Endothelial cell of umbilical vein (primary cell): ENCODE measurements at regions not wholly inside any gene's neighbourhood (a gene's known extent, or its start where the extent isn't known, plus 50 kb on each side); places are given as distances from the start of the nearest gene placed in this dataset.

Experiments
- BruUV-seq: library from RNA; stranded (reverse); fragments of 400-500 nt; replicated peaks from 2 replicates; lab custom pipeline; 2021; lab: Mats Ljungman, UMichigan
- CTCF ChIA-PET: fragments of 300-600, 350-600 bp; sonication (Branson Sonifier 250); formaldehyde crosslinking; loops from one replicate; lab custom pipeline; 2021; ENCODE audit warnings: antibody characterized with exemption, inconsistent platforms; lab: Charles Lee
- POLR2A ChIA-PET: fragments of 300-600, 350-600 bp; sonication (Branson Sonifier 250); formaldehyde crosslinking; loops from one replicate; lab custom pipeline; 2021; ENCODE audit warnings: antibody characterized with exemption, inconsistent platforms; lab: Charles Lee
- DNase-seq: peaks from one replicate; pipeline ENCODE4 v3.0.0-alpha.2; 2011; ENCODE audit warnings: low read depth, low spot score
- FAIRE-seq: peaks from 2 replicates; lab custom pipeline; 2011; peaks lifted over from hg19 to GRCh38; lab: Jason Lieb, UNC
- H2AFZ ChIP-seq: 2 replicates; pipeline ENCODE4 v1.6.0; 2012; ENCODE audit warnings: low read depth, low read length, control low read depth, inconsistent platforms
- H3K27ac ChIP-seq: 2 replicates; pipeline ENCODE4 v1.5.1; 2011; ENCODE audit warnings: low read depth, mild to moderate bottlenecking, control low read depth, low read length, moderate library complexity; ENCODE audit not compliant: insufficient read depth
- H3K27me3 ChIP-seq, 2 experiments: 2 replicates each; pipeline versions ENCODE4 v1.6.0 to v1.6.1; 2011; ENCODE audit warnings: low read length in 2 of 2, mixed read lengths in 1 of 2; ENCODE audit not compliant: control insufficient read depth in 2 of 2, insufficient read depth in 2 of 2
- H3K36me3 ChIP-seq, 2 experiments: 2 replicates in 1 of 2; 3 replicates in 1 of 2; pipeline ENCODE4 v1.5.1; 2011; ENCODE audit warnings: low read length in 2 of 2, mild to moderate bottlenecking in 1 of 2, moderate library complexity in 1 of 2; ENCODE audit not compliant: control insufficient read depth in 2 of 2, insufficient read depth in 2 of 2; ENCODE audit errors: extremely low read depth in 1 of 2
- H3K4me1 ChIP-seq: 3 replicates; pipeline ENCODE4 v1.5.1; 2011; ENCODE audit warnings: mild to moderate bottlenecking, low read length; ENCODE audit not compliant: control insufficient read depth, insufficient read depth; ENCODE audit errors: extremely low read depth
- H3K4me2 ChIP-seq: 2 replicates; pipeline ENCODE4 v1.6.1; 2011; ENCODE audit warnings: low read length, control low read depth, mixed read lengths; ENCODE audit not compliant: insufficient read depth
- H3K4me3 ChIP-seq, 3 experiments: fragments of 200-600 bp in 1 of 3; sonication (generic), shearing (Covaris generic) in 1 of 3; replicated peaks in 1 of 3; 2 replicates each; pipeline ENCODE4 v1.5.1; 2011 to 2016; ENCODE audit warnings: control low read depth in 3 of 3, low read length in 3 of 3, mild to moderate bottlenecking in 2 of 3, inconsistent platforms in 1 of 3, low read depth in 1 of 3, moderate library complexity in 1 of 3; ENCODE audit not compliant: insufficient read depth in 1 of 3
- H3K79me2 ChIP-seq: 2 replicates; pipeline ENCODE4 v1.6.0; 2012; ENCODE audit warnings: low read length, inconsistent platforms; ENCODE audit not compliant: control insufficient read depth, insufficient read depth
- H3K9ac ChIP-seq: replicated peaks from 2 replicates; pipeline ENCODE3; 2011; ENCODE audit warnings: low read length, control low read depth; ENCODE audit not compliant: insufficient read depth; ENCODE audit errors: extremely low read depth
- H3K9me1 ChIP-seq: replicated peaks from 3 replicates; pipeline ENCODE4 v1.6.0; 2011; ENCODE audit warnings: mild to moderate bottlenecking, low read length; ENCODE audit not compliant: control insufficient read depth, insufficient read depth; ENCODE audit errors: extremely low read depth
- H3K9me3 ChIP-seq: replicated peaks from 2 replicates; pipeline ENCODE4 v1.5.1; 2012; ENCODE audit warnings: low read length, inconsistent platforms; ENCODE audit not compliant: control insufficient read depth, insufficient read depth
- H4K20me1 ChIP-seq: replicated peaks from 2 replicates; pipeline ENCODE3; 2011; ENCODE audit warnings: mild to moderate bottlenecking, low read length; ENCODE audit not compliant: control insufficient read depth, insufficient read depth; ENCODE audit errors: extremely low read depth
- CTCF ChIP-seq, 2 donors: IDR thresholded peaks; 1 replicate in 1 of 2; 2 replicates in 1 of 2; pipeline ENCODE4 v1.5.1; 2011; ENCODE audit warnings: low read length in 2 of 2, mild to moderate bottlenecking in 2 of 2, moderate library complexity in 2 of 2, control low read depth in 1 of 2, inconsistent platforms in 1 of 2, low read depth in 1 of 2; ENCODE audit not compliant: insufficient read depth in 1 of 2; ENCODE audit errors: extremely low read depth in 1 of 2
- EZH2 ChIP-seq: IDR thresholded peaks from 2 replicates; pipeline ENCODE4 v1.6.1; 2012; ENCODE audit warnings: borderline replicate concordance, low read depth, mild to moderate bottlenecking, moderate library complexity, low read length, inconsistent platforms; ENCODE audit not compliant: severe bottlenecking
- FOS ChIP-seq: IDR thresholded peaks from 2 replicates; pipeline ENCODE4 v1.6.1; 2011; ENCODE audit warnings: mild to moderate bottlenecking, low read length, moderate library complexity, borderline replicate concordance; ENCODE audit not compliant: insufficient read depth
- GATA2 ChIP-seq: IDR thresholded peaks from 2 replicates; pipeline ENCODE4 v1.7.0; 2011; ENCODE audit warnings: low read depth, mild to moderate bottlenecking, moderate library complexity, mixed read lengths, low read length; ENCODE audit not compliant: insufficient read length, insufficient read depth
- JUN ChIP-seq: IDR thresholded peaks from 2 replicates; pipeline ENCODE4 v1.6.1; 2011; ENCODE audit warnings: borderline replicate concordance, low read depth; ENCODE audit not compliant: insufficient read length, insufficient read depth
- MYC ChIP-seq: IDR thresholded peaks from one replicate; pipeline ENCODE4 v1.6.1; 2011; ENCODE audit warnings: mild to moderate bottlenecking, low read depth, low read length
- POLR2A ChIP-seq: IDR thresholded peaks from 2 replicates; pipeline ENCODE4 v1.6.1; 2012; ENCODE audit warnings: low read depth, mild to moderate bottlenecking, control low read depth, low read length
- POLR2AphosphoS5 ChIP-seq: IDR thresholded peaks from 2 replicates; pipeline ENCODE4 v1.6.1; 2012; ENCODE audit warnings: low read depth, mild to moderate bottlenecking, control low read depth, low read length, moderate library complexity; ENCODE audit not compliant: insufficient read depth
- dilution Hi-C: fragments of 300-500 bp; cut with MboI; formaldehyde crosslinking; loops from one replicate; pipeline ENCODE4 v1.15.0; 2019; ENCODE audit warnings: low sequenced_read_pairs; ENCODE audit not compliant: extremely low pct_ligation_motif_present
- intact Hi-C: fragments of 100-400 bp; cut with micrococcal nuclease; formaldehyde crosslinking; loops from one replicate; pipeline ENCODE4 v1.10.0; 2022
- TF ChIP-seq, protein P1 (sequence below): IDR thresholded peaks from 2 replicates; pipeline ENCODE4 v1.6.1; 2011; ENCODE audit not compliant: insufficient read depth, insufficient read length

GRCh38 chr22:26942637-26942957 is 285.2 kb downstream of the MIAT start:
- Histone ChIP-seq H3K27ac (no peak overlapping the region), H3K9me3 (no peaks in the 10 kb centered on the region), H3K79me2 (no peaks in the 10 kb centered on the region), H3K36me3 (no peaks in the 10 kb centered on the region), H4K20me1 (no peaks in the 10 kb centered on the region), H3K9me1 (no peaks in the 10 kb centered on the region), H3K4me3 (no peak overlapping the region), H3K27me3 (no peaks in the 10 kb centered on the region), H3K4me2 (no peak overlapping the region), H3K4me1 (no peaks in the 10 kb centered on the region), H3K9ac (no peak overlapping the region), H2AFZ (no peak overlapping the region)
- TF ChIP-seq GATA2 = no peak
- TF ChIP-seq POLR2AphosphoS5 = no peak
- TF ChIP-seq, protein P1, sequence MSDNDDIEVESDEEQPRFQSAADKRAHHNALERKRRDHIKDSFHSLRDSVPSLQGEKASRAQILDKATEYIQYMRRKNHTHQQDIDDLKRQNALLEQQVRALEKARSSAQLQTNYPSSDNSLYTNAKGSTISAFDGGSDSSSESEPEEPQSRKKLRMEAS = no peak
- TF ChIP-seq EZH2 = no peak
- no peak for TF ChIP-seq CTCF (IDR thresholded peaks at IDR 0.05; ENCODE audit: extremely low read depth in 1 of 2, insufficient read depth in 1 of 2, low read depth in 1 of 2, low read length in 2 of 2)
- no peak for TF ChIP-seq FOS
- TF ChIP-seq MYC = no peak
- TF ChIP-seq POLR2A = no peak
- TF ChIP-seq JUN = no peak
- ChIA-PET CTCF (interaction anchor here (0.9 to 1.5 kb wide), 2 partner anchors 9 to 16 kb away, joined by 3 to 4 read pairs; no protein-coding TSS in a partner anchor), POLR2A (no interaction called here)
- dilution Hi-C loops = no loop called here
- intact Hi-C loops = no loop called here
- FAIRE-seq (no peak), DNase-seq (no peak)
- no TSS peak for BruUV-seq
